SK-N-SH (cell line): ENCODE measurements at regions not wholly inside any gene's neighbourhood (a gene's known extent, or its start where the extent isn't known, plus 50 kb on each side); places are given as distances from the start of the nearest gene placed in this dataset.

Experiments used
- CTCF ChIA-PET: fragments of 300-600, 350-600 bp; formaldehyde crosslinking; extraction: SDS; loops from one replicate; lab custom pipeline; 2021; lab: Yijun Ruan, JAX
- POLR2A ChIA-PET: fragments of 350-600 bp; sonication (Branson Sonifier 250); formaldehyde crosslinking; extraction: SDS; loops from one replicate; lab custom pipeline; 2020; ENCODE audit warnings: antibody characterized with exemption, inconsistent platforms; lab: Yijun Ruan, JAX
- DNase-seq: peaks from one replicate; pipeline ENCODE4 v3.0.0; 2012
- H2AFZ ChIP-seq: fragments of 200-600 bp; sonication (generic); 2 replicates; pipeline ENCODE4 v1.8.1; 2016; ENCODE audit warnings: antibody characterized with exemption, mild to moderate bottlenecking, low read depth
- H3F3A ChIP-seq: fragments of 200-600 bp; sonication (generic); replicated peaks from 2 replicates; pipeline ENCODE3; 2016; ENCODE audit warnings: antibody characterized with exemption, mild to moderate bottlenecking; ENCODE audit not compliant: insufficient read depth
- H3K27ac ChIP-seq, 2 experiments: fragments of 200-500 bp in 1 of 2; fragments of 200-600 bp in 1 of 2; sonication (Bioruptor generic) in 1 of 2; sonication (generic), shearing (Covaris generic) in 1 of 2; 2 replicates each; pipeline versions ENCODE4 v1.5.1 to v1.6.1; 2014 to 2016; ENCODE audit warnings: low read depth in 2 of 2, inconsistent platforms in 1 of 2, low read length in 1 of 2, mild to moderate bottlenecking in 1 of 2, mixed read lengths in 1 of 2
- H3K27me3 ChIP-seq: fragments of 200-600 bp; sonication (generic), shearing (Covaris generic); 2 replicates; pipeline ENCODE4 v1.6.1; 2016; ENCODE audit warnings: mixed run types; ENCODE audit not compliant: insufficient read depth
- H3K36me3 ChIP-seq, 2 experiments: fragments of 200-500 bp in 1 of 2; fragments of 200-600 bp in 1 of 2; sonication (Bioruptor generic) in 1 of 2; sonication (generic) in 1 of 2; replicated peaks in 1 of 2; 2 replicates each; pipeline versions ENCODE3 to v1.5.1; 2014 to 2016; ENCODE audit warnings: low read length in 1 of 2, mild to moderate bottlenecking in 1 of 2; ENCODE audit not compliant: insufficient read depth in 2 of 2, control insufficient read depth in 1 of 2
- H3K4me1 ChIP-seq, 2 experiments: fragments of 200-500 bp in 1 of 2; fragments of 200-600 bp in 1 of 2; sonication (Bioruptor generic) in 1 of 2; sonication (generic), shearing (Covaris generic) in 1 of 2; 2 replicates each; pipeline versions ENCODE4 v1.5.1 to v1.6.1; 2014 to 2016; ENCODE audit warnings: low read depth in 1 of 2, low read length in 1 of 2, mixed run types in 1 of 2; ENCODE audit not compliant: insufficient read depth in 2 of 2, control insufficient read depth in 1 of 2
- H3K4me2 ChIP-seq: fragments of 200-600 bp; sonication (generic), shearing (Covaris generic); 2 replicates; pipeline ENCODE4 v1.6.1; 2017; ENCODE audit warnings: mixed run types
- H3K4me3 ChIP-seq, 2 experiments: fragments of 200-500 bp in 1 of 2; fragments of 200-600 bp in 1 of 2; sonication (Bioruptor generic) in 1 of 2; sonication (generic), shearing (Covaris generic) in 1 of 2; 2 replicates each; pipeline versions ENCODE4 v1.5.1 to v1.8.1; 2014 to 2016; ENCODE audit warnings: low read depth in 2 of 2, inconsistent platforms in 1 of 2, low read length in 1 of 2, mild to moderate bottlenecking in 1 of 2, mixed read lengths in 1 of 2, moderate library complexity in 1 of 2
- H3K79me2 ChIP-seq: fragments of 200-600 bp; sonication (generic); 2 replicates; pipeline ENCODE4 v1.8.1; 2017; ENCODE audit warnings: mild to moderate bottlenecking; ENCODE audit not compliant: insufficient read depth
- H3K9ac ChIP-seq: fragments of 200-600 bp; sonication (generic); 2 replicates; pipeline ENCODE4 v1.6.1; 2017; ENCODE audit warnings: mixed run types
- H3K9me2 ChIP-seq: fragments of 200-600 bp; sonication (generic); 2 replicates; pipeline ENCODE4 v1.6.1; 2017; ENCODE audit warnings: mixed run types
- H3K9me3 ChIP-seq: fragments of 200-600 bp; sonication (generic); 2 replicates; pipeline ENCODE4 v1.6.1; 2017; ENCODE audit warnings: mixed run types, mild to moderate bottlenecking, moderate library complexity
- H4K20me1 ChIP-seq: fragments of 200-600 bp; sonication (generic); 2 replicates; pipeline ENCODE4 v1.6.1; 2017; ENCODE audit warnings: mild to moderate bottlenecking, mixed run types; ENCODE audit not compliant: insufficient read depth
- EP300 ChIP-seq, 2 experiments: IDR thresholded peaks; 2 replicates each; pipeline versions ENCODE4 v1.4.0 to v1.6.1; 2012; ENCODE audit warnings: borderline replicate concordance in 1 of 2, low read depth in 1 of 2, low read length in 1 of 2
- FOXM1 ChIP-seq: IDR thresholded peaks from 2 replicates; pipeline ENCODE4 v1.4.0; 2012; ENCODE audit warnings: low read depth, mild to moderate bottlenecking
- GABPA ChIP-seq: IDR thresholded peaks from 2 replicates; pipeline ENCODE4 v1.4.0; 2012; ENCODE audit warnings: low read depth, mild to moderate bottlenecking
- GATA2 ChIP-seq: sonication (generic); formaldehyde crosslinking; IDR thresholded peaks from 2 replicates; pipeline ENCODE4 v1.5.0; 2020; ENCODE audit warnings: mild to moderate bottlenecking, missing genetic modification reagents
- MAX ChIP-seq: IDR thresholded peaks from 2 replicates; pipeline ENCODE4 v1.4.0; 2012; ENCODE audit warnings: low read depth
- MEF2A ChIP-seq: IDR thresholded peaks from 2 replicates; pipeline ENCODE4 v1.4.0; 2012; ENCODE audit warnings: low read depth, borderline replicate concordance
- MXI1 ChIP-seq: IDR thresholded peaks from 2 replicates; pipeline ENCODE4 v1.6.1; 2012; ENCODE audit warnings: mild to moderate bottlenecking, low read depth, low read length, improper control_type of control experiment
- NRF1 ChIP-seq: IDR thresholded peaks from 2 replicates; pipeline ENCODE4 v1.6.1; 2012; ENCODE audit warnings: low read depth, mild to moderate bottlenecking, low read length
- PBX3 ChIP-seq: IDR thresholded peaks from 2 replicates; pipeline ENCODE4; 2012
- POLR2AphosphoS5 ChIP-seq: IDR thresholded peaks from 2 replicates; pipeline ENCODE4 v1.6.1; 2012; ENCODE audit warnings: low read depth, low read length
- REST ChIP-seq: IDR thresholded peaks from 2 replicates; pipeline ENCODE4 v1.6.1; 2012; ENCODE audit warnings: mild to moderate bottlenecking, low read depth, low read length, moderate library complexity
- RFX5 ChIP-seq: IDR thresholded peaks from 2 replicates; pipeline ENCODE4 v1.6.1; 2012; ENCODE audit warnings: mild to moderate bottlenecking, improper control_type of control experiment, low read length
- SIN3A ChIP-seq: IDR thresholded peaks from 2 replicates; pipeline ENCODE4 v1.6.1; 2012; ENCODE audit warnings: low read depth, mild to moderate bottlenecking, low read length, moderate library complexity, borderline replicate concordance
- SMC3 ChIP-seq: IDR thresholded peaks from 2 replicates; pipeline ENCODE4 v1.6.1; 2012; ENCODE audit warnings: low read depth, low read length, improper control_type of control experiment
- TAF1 ChIP-seq: IDR thresholded peaks from 2 replicates; pipeline ENCODE4 v1.6.1; 2012; ENCODE audit warnings: low read depth, mild to moderate bottlenecking, low read length, moderate library complexity, borderline replicate concordance
- TCF12 ChIP-seq: IDR thresholded peaks from 2 replicates; pipeline ENCODE4 v1.4.0; 2012
- YY1 ChIP-seq: IDR thresholded peaks from 2 replicates; pipeline ENCODE4 v1.4.0; 2012; ENCODE audit warnings: low read depth, mild to moderate bottlenecking
- WGBS: methylation state at CpG from one replicate; pipeline ENCODE4 v1.1.6; 2017; ENCODE audit warnings: low lambda C conversion rate; 5-methylcytosine and 5-hydroxymethylcytosine counted together

- 40% methylated on average over 5 of the region's 5 CpGs for WGBS
- POLR2A ChIA-PET, result no interaction called here
- no peak for TF ChIP-seq POLR2AphosphoS5
- TF ChIP-seq NRF1, result no peak
- TF ChIP-seq MXI1, result no peak
- no peak for TF ChIP-seq RFX5
- TF ChIP-seq GATA2, result no peak
- no peak for TF ChIP-seq YY1
- no peak for TF ChIP-seq MAX
- TF ChIP-seq FOXM1, result no peak
- no peak for TF ChIP-seq MEF2A
- no peak for TF ChIP-seq SMC3
Measured at GRCh38 chr5:7213525-7213924, 182.4 kb upstream of the ADCY2 start.

GRCh38 chr5:7214906-7215416 is 181.0 kb upstream of the ADCY2 start:
- no peaks in the 10 kb centered on the region for H3K79me2 ChIP-seq
- H3K4me3 ChIP-seq, result no peak overlapping the region
- H3K36me3 ChIP-seq, result no peaks in the 10 kb centered on the region
- no peaks in the 10 kb centered on the region for H3K9me2 ChIP-seq
- no peaks in the 10 kb centered on the region for H3K4me1 ChIP-seq
- no peak for DNase-seq
- ChIA-PET POLR2A (no interaction called here), CTCF (interaction anchor here (1.6 kb wide), 1 partner anchor 9 kb away, joined by 4 read pairs; no protein-coding TSS in a partner anchor)
- H3K9me3 ChIP-seq, result no peaks in the 10 kb centered on the region
- 16% methylated on average over 7 of the region's 7 CpGs for WGBS
- no peak overlapping the region for H3K9ac ChIP-seq
- H3F3A ChIP-seq, result no peaks in the 10 kb centered on the region
- no peaks in the 10 kb centered on the region for H3K27me3 ChIP-seq
- no peaks in the 10 kb centered on the region for H4K20me1 ChIP-seq
- no peak overlapping the region for H3K4me2 ChIP-seq
- H2AFZ ChIP-seq, result no peak overlapping the region
- H3K27ac ChIP-seq, result no peak overlapping the region
- TF ChIP-seq SIN3A, result no peak
- TF ChIP-seq, all 33 proteins: peak for 0

More at GRCh38 chr5:7213525-7213924, 182.4 kb upstream of the ADCY2 start:
- no peaks in the 10 kb centered on the region for H4K20me1 ChIP-seq
- no peak overlapping the region for H3K4me2 ChIP-seq
- no peak overlapping the region for H3K27ac ChIP-seq
- no peaks in the 10 kb centered on the region for H3K9me3 ChIP-seq
- no peaks in the 10 kb centered on the region for H3K36me3 ChIP-seq
- DNase-seq, result no peak
- no peaks in the 10 kb centered on the region for H3K79me2 ChIP-seq
- no peaks in the 10 kb centered on the region for H3K9me2 ChIP-seq
- no peak overlapping the region for H3K4me3 ChIP-seq
- H3K4me1 ChIP-seq, result no peaks in the 10 kb centered on the region
- H3F3A ChIP-seq, result no peaks in the 10 kb centered on the region
- no peaks in the 10 kb centered on the region for H3K27me3 ChIP-seq
- CTCF ChIA-PET, result interaction anchor here (1.0 to 1.6 kb wide), 2 partner anchors 10 to 12 kb away, joined by 3 to 4 read pairs; no protein-coding TSS in a partner anchor
- no peak overlapping the region for H3K9ac ChIP-seq
- no peak overlapping the region for H2AFZ ChIP-seq

GRCh38 chr5:7218141-7218540 is 177.8 kb upstream of the ADCY2 start:
- Histone ChIP-seq H3K36me3 (no peaks in the 10 kb centered on the region), H3K4me1 (no peaks in the 10 kb centered on the region), H3K27me3 (no peaks in the 10 kb centered on the region), H3K9me2 (no peaks in the 10 kb centered on the region), H3K4me3 (no peak overlapping the region), H3F3A (no peaks in the 10 kb centered on the region), H3K9ac (no peak overlapping the region), H2AFZ (no peak overlapping the region), H3K9me3 (no peaks in the 10 kb centered on the region), H4K20me1 (no peaks in the 10 kb centered on the region), H3K27ac (no peak overlapping the region), H3K4me2 (no peak overlapping the region), H3K79me2 (no peaks in the 10 kb centered on the region)
- CTCF ChIA-PET, result no interaction called here
- DNase-seq, result no peak
- POLR2A ChIA-PET, result no interaction called here
- WGBS, result 0% methylated on average over 2 of the region's 2 CpGs
- TF ChIP-seq RFX5 (no peak), EP300 (IDR thresholded peaks at IDR 0.05; ENCODE audit: borderline replicate concordance in 1 of 2, low read depth in 1 of 2, low read length in 1 of 2) (no peak), TCF12 (no peak), PBX3 (no peak), REST (no peak), GABPA (no peak), NRF1 (no peak), SMC3 (no peak), FOXM1 (no peak), TAF1 (no peak), MEF2A (no peak)
